GM19351 (cell line): ENCODE measurements at regions not wholly inside any gene's neighbourhood (a gene's known extent, or its start where the extent isn't known, plus 50 kb on each side); places are given as distances from the start of the nearest gene placed in this dataset.
"Not testable (repeated sequence)": the region's sequence is repeated elsewhere in the genome, so short reads cannot be mapped to it uniquely, and the experiment has no call there.

Experiments
- ATAC-seq: cut with Tn5 transposase; IDR thresholded peaks from one replicate; pipeline ENCODE4 v1.9.1; 2021; ENCODE audit warnings: mild to moderate bottlenecking, moderate library complexity; ENCODE audit not compliant: unreplicated experiment

GRCh38 chrX:131881194-131881593 lies 141.9 kb upstream of the STK26 start:
- ATAC-seq: no peak

GRCh38 chrX:131885042-131885441 lies 138.1 kb upstream of the STK26 start:
- ATAC-seq: not testable (repeated sequence)

GRCh38 chrX:131893857-131894256 lies 129.2 kb upstream of the STK26 start:
- not testable (repeated sequence) for ATAC-seq

GRCh38 chrX:131894995-131895394 lies 128.1 kb upstream of the STK26 start:
- ATAC-seq: no peak

GRCh38 chrX:131895807-131896206 lies 127.3 kb upstream of the STK26 start:
- ATAC-seq: no peak

GRCh38 chrX:131901546-131901945 lies 121.6 kb upstream of the STK26 start:
- no peak for ATAC-seq

- no peak for ATAC-seq
Observed at GRCh38 chrX:131907488-131908314, 115.4 kb upstream of the STK26 start.

- no peak for ATAC-seq
Observed at GRCh38 chrX:131910586-131910985, 112.5 kb upstream of the STK26 start.

GRCh38 chrX:131915488-131915887 lies 107.6 kb upstream of the STK26 start:
- no peak for ATAC-seq

- ATAC-seq: no peak
Observed at GRCh38 chrX:131917588-131917987, 105.5 kb upstream of the STK26 start.

GRCh38 chrX:131918839-131919238 lies 104.3 kb upstream of the STK26 start:
- no peak for ATAC-seq

GRCh38 chrX:131923614-131924250 lies 99.4 kb upstream of the STK26 start:
- no peak for ATAC-seq

GRCh38 chrX:131938749-131939148 lies 84.4 kb upstream of the STK26 start:
- ATAC-seq: no peak

GRCh38 chrX:131942034-131942433 lies 81.1 kb upstream of the STK26 start:
- no peak for ATAC-seq

GRCh38 chrX:131944936-131945902 lies 77.9 kb upstream of the STK26 start:
- no peak for ATAC-seq

- ATAC-seq: no peak
Observed at GRCh38 chrX:131951166-131951565, 71.9 kb upstream of the STK26 start.

- ATAC-seq: peak; percentile 67
Observed at GRCh38 chrX:131955099-131955777, 67.9 kb upstream of the STK26 start.

GRCh38 chrX:131958724-131959123 lies 64.4 kb upstream of the STK26 start:
- ATAC-seq: no peak

- no peak for ATAC-seq
Observed at GRCh38 chrX:131970347-131970746, 52.8 kb upstream of the STK26 start.
